Chondrocyte (in vitro differentiated cells): ENCODE measurements at regions not wholly inside any gene's neighbourhood (a gene's known extent, or its start where the extent isn't known, plus 50 kb on each side); places are given as distances from the start of the nearest gene placed in this dataset.

Experiments used
- DNase-seq: peaks from one replicate; pipeline ENCODE4 v3.0.0; 2021; ENCODE audit warnings: mixed read lengths, low spot score
- H3K27ac Mint-ChIP-seq: one replicate; pipeline ENCODE4 v1.8.0; 2021; ENCODE audit warnings: mild to moderate bottlenecking, moderate library complexity, mixed read lengths; ENCODE audit not compliant: unreplicated experiment
- H3K27me3 Mint-ChIP-seq: 2 replicates; pipeline ENCODE4 v1.8.0; 2021; ENCODE audit warnings: low read depth, mixed read lengths
- H3K36me3 Mint-ChIP-seq: 2 replicates; pipeline ENCODE4 v1.8.0; 2021; ENCODE audit warnings: low read depth, mixed read lengths
- H3K4me1 Mint-ChIP-seq: 2 replicates; pipeline ENCODE4 v1.8.0; 2021; ENCODE audit warnings: low read depth, mild to moderate bottlenecking, mixed read lengths
- H3K4me3 Mint-ChIP-seq: one replicate; pipeline ENCODE4 v1.8.0; 2021; ENCODE audit warnings: mild to moderate bottlenecking, moderate library complexity, mixed read lengths; ENCODE audit not compliant: unreplicated experiment
- H3K9me3 Mint-ChIP-seq: 2 replicates; pipeline ENCODE4 v1.8.0; 2021; ENCODE audit warnings: low read depth, mixed read lengths
- CTCF ChIP-seq: fragments of 200-600 bp; sonication (generic); IDR thresholded peaks from 2 replicates; pipeline ENCODE4 v1.5.0; 2021; ENCODE audit warnings: antibody characterized with exemption, mild to moderate bottlenecking, moderate library complexity

GRCh38 chr13:80591976-80592740 is 251.2 kb upstream of the SPRY2 start:
- Mint-ChIP-seq H3K27ac (no peak overlapping the region), H3K36me3 (no peaks in the 10 kb centered on the region), H3K4me1 (no peaks in the 10 kb centered on the region), H3K4me3 (no peak overlapping the region), H3K9me3 (peaks cover 12% of the 10 kb centered on the region), H3K27me3 (no peaks in the 10 kb centered on the region)
- no peak for DNase-seq
- TF ChIP-seq CTCF = no peak

DNA sequence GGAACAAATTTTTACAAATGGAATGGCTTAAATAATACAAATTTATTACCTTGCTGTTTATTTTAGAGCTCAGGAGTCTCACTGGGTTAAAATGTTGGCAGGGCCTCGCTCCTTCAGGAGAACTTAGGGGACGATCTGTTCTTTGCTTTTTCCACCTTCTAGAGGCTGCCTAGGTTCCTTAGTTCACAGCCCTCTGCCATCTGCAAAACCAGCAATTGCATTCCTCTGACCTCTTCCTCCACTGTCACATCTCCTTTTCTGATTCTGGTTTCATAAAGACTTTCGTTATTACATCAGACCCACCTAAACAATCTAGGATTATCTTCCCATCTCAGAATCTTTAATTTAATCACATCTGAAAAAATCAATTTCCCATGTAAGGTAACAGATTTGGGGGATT is 249.6 kb upstream of the SPRY2 start:
- no peak overlapping the region for H3K4me3 Mint-ChIP-seq
- H3K4me1 Mint-ChIP-seq = no peaks in the 10 kb centered on the region
- peaks cover 12% of the 10 kb centered on the region for H3K9me3 Mint-ChIP-seq
- H3K36me3 Mint-ChIP-seq = no peaks in the 10 kb centered on the region
- no peak overlapping the region for H3K27ac Mint-ChIP-seq
- TF ChIP-seq CTCF = no peak
- no peaks in the 10 kb centered on the region for H3K27me3 Mint-ChIP-seq
- no peak for DNase-seq

- H3K4me1 Mint-ChIP-seq = no peaks in the 10 kb centered on the region
- H3K27ac Mint-ChIP-seq = no peak overlapping the region
- H3K9me3 Mint-ChIP-seq = peaks cover 23% of the 10 kb centered on the region
- no peak for TF ChIP-seq CTCF
- no peaks in the 10 kb centered on the region for H3K27me3 Mint-ChIP-seq
- DNase-seq = no peak
- peaks cover 3% of the 10 kb centered on the region for H3K36me3 Mint-ChIP-seq
- H3K4me3 Mint-ChIP-seq = no peak overlapping the region
Observed at GRCh38 chr13:80586356-80586755, 245.4 kb upstream of the SPRY2 start.

DNA sequence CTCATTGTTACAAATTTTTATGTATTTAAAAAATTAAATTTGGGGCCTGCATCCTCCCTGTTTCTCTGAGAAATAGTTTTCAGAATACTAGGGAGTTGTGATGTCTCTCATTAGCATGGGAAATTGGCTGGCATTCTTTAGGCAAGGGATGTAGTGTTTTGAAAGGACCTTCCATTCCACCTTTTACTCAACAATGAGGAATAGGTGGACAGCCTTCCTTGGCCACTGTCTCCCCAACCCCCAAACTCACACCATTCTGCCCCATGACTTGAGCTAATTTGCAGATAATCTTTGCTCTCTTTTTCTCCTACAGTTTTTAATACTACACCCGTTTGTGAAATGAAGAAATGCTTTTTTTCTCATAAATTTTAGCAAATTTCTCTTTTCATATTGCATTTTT is 244.6 kb upstream of the SPRY2 start:
- peaks cover 4% of the 10 kb centered on the region for H3K36me3 Mint-ChIP-seq

DNA sequence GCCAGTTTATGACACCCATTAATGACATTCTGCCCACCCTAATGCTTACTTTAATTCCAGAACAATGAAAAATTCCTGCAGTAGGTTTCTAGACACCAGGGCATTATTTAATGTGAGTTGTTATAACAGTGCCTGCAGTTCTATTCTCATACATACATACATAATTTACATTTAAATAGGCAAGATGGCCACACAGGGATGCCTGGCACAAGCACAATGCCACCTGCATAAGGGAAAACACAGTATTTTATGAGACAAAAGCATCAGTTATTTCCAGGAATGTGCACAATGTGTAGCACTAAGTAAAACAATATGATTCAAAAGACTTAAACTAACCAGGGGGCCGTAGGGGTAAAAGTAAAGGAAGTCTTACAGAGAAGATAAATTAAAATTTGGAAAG is 243.9 kb upstream of the SPRY2 start:
- Mint-ChIP-seq H3K4me1 (no peaks in the 10 kb centered on the region), H3K27me3 (no peaks in the 10 kb centered on the region), H3K27ac (no peak overlapping the region), H3K36me3 (peaks cover 6% of the 10 kb centered on the region), H3K4me3 (no peak overlapping the region), H3K9me3 (peaks cover 24% of the 10 kb centered on the region)
- no peak for DNase-seq
- TF ChIP-seq CTCF = no peak

More for the DNA sequence above, 244.6 kb upstream of the SPRY2 start:
- H3K4me1 Mint-ChIP-seq = no peaks in the 10 kb centered on the region
- peaks cover 27% of the 10 kb centered on the region for H3K9me3 Mint-ChIP-seq
- no peak for TF ChIP-seq CTCF
- no peak overlapping the region for H3K4me3 Mint-ChIP-seq
- no peak overlapping the region for H3K27ac Mint-ChIP-seq
- DNase-seq = no peak
- no peaks in the 10 kb centered on the region for H3K27me3 Mint-ChIP-seq
